OCI-LY1 (cell line): ENCODE measurements at regions not wholly inside any gene's neighbourhood (a gene's known extent, or its start where the extent isn't known, plus 50 kb on each side); places are given as distances from the start of the nearest gene placed in this dataset.

ENCODE experiments used
- EZH2 ChIP-seq: fragments of 200-600 bp; sonication (generic), shearing (Covaris generic); IDR thresholded peaks from 2 replicates; pipeline ENCODE4 v1.8.0; 2017; ENCODE audit warnings: borderline replicate concordance, mixed run types, mild to moderate bottlenecking, antibody characterized with exemption, low read length, moderate library complexity, mixed read lengths
- TF ChIP-seq, protein P1 (sequence below): fragments of 200-600 bp; sonication (generic), shearing (Covaris generic); IDR thresholded peaks from 2 replicates; pipeline ENCODE4 v1.5.1; 2017; ENCODE audit warnings: mild to moderate bottlenecking, antibody characterized with exemption, low read length, moderate library complexity, mixed read lengths

DNA sequence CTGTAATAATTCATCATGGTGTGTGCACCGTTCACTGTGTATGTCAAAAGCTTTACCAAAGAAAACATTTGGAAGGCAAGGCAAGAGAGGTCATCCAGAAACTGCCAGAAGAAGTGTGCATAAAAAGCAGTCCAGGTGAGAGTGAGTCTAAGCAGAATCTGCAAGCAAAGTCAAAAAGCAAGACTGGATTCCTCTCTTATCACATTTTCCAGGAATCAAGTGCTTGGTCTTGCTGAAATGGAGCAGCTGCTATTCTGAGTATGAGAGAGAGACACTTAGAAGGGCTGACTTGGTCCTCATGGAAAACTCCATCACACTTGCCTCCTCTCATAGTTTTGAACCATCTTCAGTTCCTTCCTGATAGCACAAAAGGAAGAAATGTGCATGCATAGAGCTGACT, 231.3 kb downstream of the ANAPC1 start:
- TF ChIP-seq, protein P1, sequence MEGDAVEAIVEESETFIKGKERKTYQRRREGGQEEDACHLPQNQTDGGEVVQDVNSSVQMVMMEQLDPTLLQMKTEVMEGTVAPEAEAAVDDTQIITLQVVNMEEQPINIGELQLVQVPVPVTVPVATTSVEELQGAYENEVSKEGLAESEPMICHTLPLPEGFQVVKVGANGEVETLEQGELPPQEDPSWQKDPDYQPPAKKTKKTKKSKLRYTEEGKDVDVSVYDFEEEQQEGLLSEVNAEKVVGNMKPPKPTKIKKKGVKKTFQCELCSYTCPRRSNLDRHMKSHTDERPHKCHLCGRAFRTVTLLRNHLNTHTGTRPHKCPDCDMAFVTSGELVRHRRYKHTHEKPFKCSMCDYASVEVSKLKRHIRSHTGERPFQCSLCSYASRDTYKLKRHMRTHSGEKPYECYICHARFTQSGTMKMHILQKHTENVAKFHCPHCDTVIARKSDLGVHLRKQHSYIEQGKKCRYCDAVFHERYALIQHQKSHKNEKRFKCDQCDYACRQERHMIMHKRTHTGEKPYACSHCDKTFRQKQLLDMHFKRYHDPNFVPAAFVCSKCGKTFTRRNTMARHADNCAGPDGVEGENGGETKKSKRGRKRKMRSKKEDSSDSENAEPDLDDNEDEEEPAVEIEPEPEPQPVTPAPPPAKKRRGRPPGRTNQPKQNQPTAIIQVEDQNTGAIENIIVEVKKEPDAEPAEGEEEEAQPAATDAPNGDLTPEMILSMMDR: no peak
- no peak for TF ChIP-seq EZH2
